ENCODE measurements at regions not wholly inside any gene's neighbourhood (a gene's known extent, or its start where the extent isn't known, plus 50 kb on each side); places are given as distances from the start of the nearest gene placed in this dataset.
"Not testable (repeated sequence)": the region's sequence is repeated elsewhere in the genome, so short reads cannot be mapped to it uniquely, and the experiment has no call there.

- H3K4me3 Mint-ChIP-seq; H3K27me3 Mint-ChIP-seq; H3K36me3 Mint-ChIP-seq; ATAC-seq (ENCODE audit: low read depth in 2 of 2); H3K4me1 ChIP-seq (ENCODE audit: control insufficient read depth, insufficient read depth, low read length, poor library complexity, severe bottlenecking); H3K36me3 ChIP-seq (ENCODE audit: control insufficient read depth, insufficient read depth, low read length); H3K4me3 ChIP-seq (ENCODE audit: low read depth, low read length); H3K9me3 ChIP-seq (ENCODE audit: control insufficient read depth in 2 of 2, low read length in 2 of 2); H3K27ac ChIP-seq (ENCODE audit: insufficient read depth, low read length, poor library complexity, severe bottlenecking); H3K4me1 Mint-ChIP-seq; DNase-seq; H3K27ac Mint-ChIP-seq; H3K27me3 ChIP-seq (ENCODE audit: control insufficient read depth, insufficient read depth, low read length): not testable (repeated sequence)
- peaks cover 0 to 31% (median 10%) of the 10 kb centered on the region in 7 donors for H3K9me3 Mint-ChIP-seq
Observed at GRCh38 chr5:145652700-145653099, 182.4 kb downstream of the PRELID2 start.

GRCh38 chr5:145647137-145647536 lies 188.0 kb downstream of the PRELID2 start:
- H3K27me3 Mint-ChIP-seq; H3K9me3 ChIP-seq (ENCODE audit: control insufficient read depth in 2 of 2, low read length in 2 of 2); H3K27ac ChIP-seq (ENCODE audit: insufficient read depth, low read length, poor library complexity, severe bottlenecking); DNase-seq; H3K4me3 ChIP-seq (ENCODE audit: low read depth, low read length); H3K4me1 Mint-ChIP-seq; H3K36me3 ChIP-seq (ENCODE audit: control insufficient read depth, insufficient read depth, low read length); H3K36me3 Mint-ChIP-seq; H3K4me3 Mint-ChIP-seq; ATAC-seq (ENCODE audit: low read depth in 2 of 2); H3K27me3 ChIP-seq (ENCODE audit: control insufficient read depth, insufficient read depth, low read length); H3K27ac Mint-ChIP-seq; H3K4me1 ChIP-seq (ENCODE audit: control insufficient read depth, insufficient read depth, low read length, poor library complexity, severe bottlenecking): not testable (repeated sequence)
- H3K9me3 Mint-ChIP-seq = peaks cover 1 to 28% (median 9%) of the 10 kb centered on the region in 7 donors

- H3K27me3 Mint-ChIP-seq; H3K4me3 ChIP-seq (ENCODE audit: low read depth, low read length); ATAC-seq (ENCODE audit: low read depth in 2 of 2); H3K4me1 ChIP-seq (ENCODE audit: control insufficient read depth, insufficient read depth, low read length, poor library complexity, severe bottlenecking); H3K36me3 Mint-ChIP-seq; H3K4me3 Mint-ChIP-seq; DNase-seq; H3K4me1 Mint-ChIP-seq; H3K27ac ChIP-seq (ENCODE audit: insufficient read depth, low read length, poor library complexity, severe bottlenecking); H3K27ac Mint-ChIP-seq; H3K27me3 ChIP-seq (ENCODE audit: control insufficient read depth, insufficient read depth, low read length); H3K36me3 ChIP-seq (ENCODE audit: control insufficient read depth, insufficient read depth, low read length); H3K9me3 ChIP-seq (ENCODE audit: control insufficient read depth in 2 of 2, low read length in 2 of 2): not testable (repeated sequence)
- peaks cover 0 to 30% (median 6%) of the 10 kb centered on the region in 7 donors for H3K9me3 Mint-ChIP-seq
Observed at GRCh38 chr5:145643214-145643613, 191.9 kb downstream of the PRELID2 start.

GRCh38 chr5:145637396-145637795 lies 197.7 kb downstream of the PRELID2 start:
- Histone ChIP-seq H3K9me3 (ENCODE audit: control insufficient read depth in 2 of 2, low read length in 2 of 2) (no peaks in the 10 kb centered on the region), H3K4me3 (ENCODE audit: low read depth, low read length) (no peak overlapping the region), H3K27me3 (ENCODE audit: control insufficient read depth, insufficient read depth, low read length) (no peaks in the 10 kb centered on the region), H3K27ac (ENCODE audit: insufficient read depth, low read length, poor library complexity, severe bottlenecking) (no peak overlapping the region), H3K36me3 (ENCODE audit: control insufficient read depth, insufficient read depth, low read length) (no peaks in the 10 kb centered on the region), H3K4me1 (ENCODE audit: control insufficient read depth, insufficient read depth, low read length, poor library complexity, severe bottlenecking) (no peaks in the 10 kb centered on the region)
- H3K9me3 Mint-ChIP-seq = peaks cover 0 to 7% (median 2%) of the 10 kb centered on the region in 7 donors
- DNase-seq = no peak
- H3K36me3 Mint-ChIP-seq = no peaks in the 10 kb centered on the region
- no peak overlapping the region for H3K27ac Mint-ChIP-seq
- ATAC-seq (ENCODE audit: low read depth in 2 of 2) = no peak
- no peaks in the 10 kb centered on the region for H3K4me1 Mint-ChIP-seq
- H3K4me3 Mint-ChIP-seq = no peak overlapping the region
- no peaks in the 10 kb centered on the region for H3K27me3 Mint-ChIP-seq

GRCh38 chr5:145636371-145636770 lies 198.8 kb downstream of the PRELID2 start:
- no peak for DNase-seq
- Mint-ChIP-seq H3K27me3 (no peaks in the 10 kb centered on the region), H3K9me3 (peaks cover 0 to 7% (median 2%) of the 10 kb centered on the region in 7 donors), H3K27ac (no peak overlapping the region), H3K4me3 (no peak overlapping the region), H3K36me3 (no peaks in the 10 kb centered on the region), H3K4me1 (no peaks in the 10 kb centered on the region)
- Histone ChIP-seq H3K36me3 (ENCODE audit: control insufficient read depth, insufficient read depth, low read length) (no peaks in the 10 kb centered on the region), H3K27me3 (ENCODE audit: control insufficient read depth, insufficient read depth, low read length) (no peaks in the 10 kb centered on the region), H3K27ac (ENCODE audit: insufficient read depth, low read length, poor library complexity, severe bottlenecking) (no peak overlapping the region), H3K9me3 (ENCODE audit: control insufficient read depth in 2 of 2, low read length in 2 of 2) (no peaks in the 10 kb centered on the region), H3K4me3 (ENCODE audit: low read depth, low read length) (no peak overlapping the region), H3K4me1 (ENCODE audit: control insufficient read depth, insufficient read depth, low read length, poor library complexity, severe bottlenecking) (no peaks in the 10 kb centered on the region)
- no peak for ATAC-seq (ENCODE audit: low read depth in 2 of 2)

DNA sequence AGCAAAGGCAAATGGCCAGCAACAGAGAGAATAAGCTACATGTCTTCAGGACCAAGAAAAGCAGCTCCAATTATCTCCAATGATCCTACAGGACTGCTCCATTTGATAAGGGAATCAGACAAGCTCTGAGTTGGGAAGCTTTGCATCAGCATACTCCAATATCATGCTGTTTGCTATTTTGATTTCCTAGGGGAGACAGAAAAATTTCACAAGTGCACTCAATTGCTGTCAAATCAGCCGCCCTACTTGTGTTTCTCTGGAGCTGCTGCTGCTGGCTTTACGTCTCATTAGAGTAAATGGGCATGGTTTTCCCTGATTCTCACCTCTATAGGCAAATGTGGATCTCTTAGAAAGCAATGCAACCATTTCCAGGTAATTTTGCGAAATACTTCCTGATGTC lies 201.7 kb downstream of the PRELID2 start:
- H3K36me3 ChIP-seq (ENCODE audit: control insufficient read depth, insufficient read depth, low read length) = no peaks in the 10 kb centered on the region
- no peak overlapping the region for H3K4me3 Mint-ChIP-seq
- H3K36me3 Mint-ChIP-seq = no peaks in the 10 kb centered on the region
- peaks cover 0 to 5% (median 0%) of the 10 kb centered on the region in 7 donors for H3K9me3 Mint-ChIP-seq
- DNase-seq = no peak
- ATAC-seq (ENCODE audit: low read depth in 2 of 2) = no peak
- H3K9me3 ChIP-seq (ENCODE audit: control insufficient read depth in 2 of 2, low read length in 2 of 2) = no peaks in the 10 kb centered on the region
- H3K27me3 Mint-ChIP-seq = no peaks in the 10 kb centered on the region
- H3K27me3 ChIP-seq (ENCODE audit: control insufficient read depth, insufficient read depth, low read length) = no peaks in the 10 kb centered on the region
- H3K27ac Mint-ChIP-seq = no peak overlapping the region
- H3K4me3 ChIP-seq (ENCODE audit: low read depth, low read length) = no peak overlapping the region
- no peaks in the 10 kb centered on the region for H3K4me1 ChIP-seq (ENCODE audit: control insufficient read depth, insufficient read depth, low read length, poor library complexity, severe bottlenecking)
- H3K27ac ChIP-seq (ENCODE audit: insufficient read depth, low read length, poor library complexity, severe bottlenecking) = no peak overlapping the region
- H3K4me1 Mint-ChIP-seq = no peaks in the 10 kb centered on the region

- H3K36me3 Mint-ChIP-seq = no peaks in the 10 kb centered on the region
- H3K9me3 ChIP-seq (ENCODE audit: control insufficient read depth in 2 of 2, low read length in 2 of 2) = no peaks in the 10 kb centered on the region
- no peaks in the 10 kb centered on the region for H3K27me3 Mint-ChIP-seq
- ATAC-seq (ENCODE audit: low read depth in 2 of 2) (no peak), DNase-seq (no peak)
- H3K27me3 ChIP-seq (ENCODE audit: control insufficient read depth, insufficient read depth, low read length) = no peaks in the 10 kb centered on the region
- no peak overlapping the region for H3K4me3 Mint-ChIP-seq
- no peak overlapping the region for H3K27ac Mint-ChIP-seq
- no peaks in the 10 kb centered on the region for H3K4me1 ChIP-seq (ENCODE audit: control insufficient read depth, insufficient read depth, low read length, poor library complexity, severe bottlenecking)
- no peaks in the 10 kb centered on the region for H3K4me1 Mint-ChIP-seq
- no peak overlapping the region for H3K4me3 ChIP-seq (ENCODE audit: low read depth, low read length)
- H3K27ac ChIP-seq (ENCODE audit: insufficient read depth, low read length, poor library complexity, severe bottlenecking) = no peak overlapping the region
- H3K9me3 Mint-ChIP-seq = peaks cover 0 to 5% (median 0%) of the 10 kb centered on the region in 7 donors
- no peaks in the 10 kb centered on the region for H3K36me3 ChIP-seq (ENCODE audit: control insufficient read depth, insufficient read depth, low read length)
Observed at GRCh38 chr5:145632701-145633100, 202.4 kb downstream of the PRELID2 start.

- H3K4me1 Mint-ChIP-seq = no peaks in the 10 kb centered on the region
- Histone ChIP-seq H3K27me3 (ENCODE audit: control insufficient read depth, insufficient read depth, low read length) (no peaks in the 10 kb centered on the region), H3K4me1 (ENCODE audit: control insufficient read depth, insufficient read depth, low read length, poor library complexity, severe bottlenecking) (no peaks in the 10 kb centered on the region), H3K27ac (ENCODE audit: insufficient read depth, low read length, poor library complexity, severe bottlenecking) (no peak overlapping the region), H3K36me3 (ENCODE audit: control insufficient read depth, insufficient read depth, low read length) (no peaks in the 10 kb centered on the region), H3K9me3 (ENCODE audit: control insufficient read depth in 2 of 2, low read length in 2 of 2) (no peaks in the 10 kb centered on the region), H3K4me3 (ENCODE audit: low read depth, low read length) (no peak overlapping the region)
- H3K9me3 Mint-ChIP-seq = peaks cover 0 to 9% (median 4%) of the 10 kb centered on the region in 7 donors
- DNase-seq = no peak
- no peaks in the 10 kb centered on the region for H3K36me3 Mint-ChIP-seq
- no peaks in the 10 kb centered on the region for H3K27me3 Mint-ChIP-seq
- no peak overlapping the region for H3K4me3 Mint-ChIP-seq
- no peak overlapping the region for H3K27ac Mint-ChIP-seq
- ATAC-seq (ENCODE audit: low read depth in 2 of 2) = no peak
Observed at GRCh38 chr5:145629047-145629446, 206.1 kb downstream of the PRELID2 start.
